ENCODE measurements at regions not wholly inside any gene's neighbourhood (a gene's known extent, or its start where the extent isn't known, plus 50 kb on each side); places are given as distances from the start of the nearest gene placed in this dataset.

DNA sequence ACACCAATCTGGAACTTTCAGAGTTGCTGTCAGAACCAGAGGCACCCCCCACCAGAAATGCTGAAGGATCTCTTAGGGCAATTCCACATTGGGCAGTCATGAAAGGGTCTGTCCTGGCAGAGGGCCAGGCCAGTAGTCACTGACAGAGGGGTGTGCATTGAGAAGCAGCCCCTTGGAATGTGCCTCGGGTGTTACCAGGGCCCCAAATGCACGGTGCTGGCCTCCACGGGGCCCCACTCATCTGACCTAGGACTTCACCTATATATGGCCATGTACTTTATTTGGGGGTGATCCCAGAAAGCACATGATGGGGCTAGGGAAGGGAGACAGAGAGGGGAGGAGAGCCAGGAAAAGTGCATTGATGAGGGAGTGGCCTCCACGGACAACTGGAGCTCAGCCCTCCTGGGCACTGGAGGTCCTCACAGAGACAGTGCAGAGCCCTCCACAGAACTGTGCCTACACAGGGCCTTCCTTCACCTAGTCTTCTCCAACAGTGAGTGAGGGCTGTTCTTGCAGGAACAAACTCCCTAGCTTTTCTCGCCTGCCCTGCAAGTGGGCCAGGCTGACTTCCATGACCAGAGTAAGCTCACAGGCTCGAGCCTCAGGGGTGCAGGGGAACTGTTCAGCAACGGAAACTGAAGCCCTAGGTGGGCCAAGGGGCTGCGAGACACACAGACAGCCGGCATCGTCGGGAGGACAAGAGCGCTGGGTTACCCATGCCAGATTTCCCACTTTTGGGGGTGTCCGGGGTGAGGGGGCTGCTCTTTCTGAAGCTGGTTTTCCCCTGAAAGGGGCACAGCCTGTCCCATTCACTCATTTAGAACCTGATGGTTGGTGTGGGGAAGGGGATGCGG is 136.2 kb downstream of the HMX1 start:
- dilution Hi-C loops (cut with MboI; ENCODE audit: extremely low pct_ligation_motif_present, low sequenced_read_pairs), result no loop called here
- TF ChIP-seq EZH2 (IDR thresholded peaks at IDR 0.05; ENCODE audit: borderline replicate concordance, low read depth, low read length, severe bottlenecking), result no peak
- TF ChIP-seq, protein P1, sequence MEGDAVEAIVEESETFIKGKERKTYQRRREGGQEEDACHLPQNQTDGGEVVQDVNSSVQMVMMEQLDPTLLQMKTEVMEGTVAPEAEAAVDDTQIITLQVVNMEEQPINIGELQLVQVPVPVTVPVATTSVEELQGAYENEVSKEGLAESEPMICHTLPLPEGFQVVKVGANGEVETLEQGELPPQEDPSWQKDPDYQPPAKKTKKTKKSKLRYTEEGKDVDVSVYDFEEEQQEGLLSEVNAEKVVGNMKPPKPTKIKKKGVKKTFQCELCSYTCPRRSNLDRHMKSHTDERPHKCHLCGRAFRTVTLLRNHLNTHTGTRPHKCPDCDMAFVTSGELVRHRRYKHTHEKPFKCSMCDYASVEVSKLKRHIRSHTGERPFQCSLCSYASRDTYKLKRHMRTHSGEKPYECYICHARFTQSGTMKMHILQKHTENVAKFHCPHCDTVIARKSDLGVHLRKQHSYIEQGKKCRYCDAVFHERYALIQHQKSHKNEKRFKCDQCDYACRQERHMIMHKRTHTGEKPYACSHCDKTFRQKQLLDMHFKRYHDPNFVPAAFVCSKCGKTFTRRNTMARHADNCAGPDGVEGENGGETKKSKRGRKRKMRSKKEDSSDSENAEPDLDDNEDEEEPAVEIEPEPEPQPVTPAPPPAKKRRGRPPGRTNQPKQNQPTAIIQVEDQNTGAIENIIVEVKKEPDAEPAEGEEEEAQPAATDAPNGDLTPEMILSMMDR (IDR thresholded peaks at IDR 0.05; ENCODE audit: extremely low read depth in 1 of 2, insufficient read depth in 1 of 2, low read depth in 1 of 2, low read length in 2 of 2), result no peak
- TF ChIP-seq MYC (IDR thresholded peaks at IDR 0.05; ENCODE audit: low read depth, low read length), result no peak
- TF ChIP-seq GATA2 (IDR thresholded peaks at IDR 0.05; ENCODE audit: insufficient read depth, insufficient read length, low read depth, low read length), result no peak
- no peaks in the 10 kb centered on the region for H3K4me1 ChIP-seq (ENCODE audit: control insufficient read depth, extremely low read depth, insufficient read depth, low read length)
- no peaks in the 10 kb centered on the region for H3K36me3 ChIP-seq (ENCODE audit: control insufficient read depth in 2 of 2, extremely low read depth in 1 of 2, insufficient read depth in 2 of 2, low read length in 2 of 2)
- no peaks in the 10 kb centered on the region for H3K79me2 ChIP-seq (ENCODE audit: control insufficient read depth, insufficient read depth, low read length)
- H3K9me3 ChIP-seq (replicated peaks; ENCODE audit: control insufficient read depth, insufficient read depth, low read length), result no peaks in the 10 kb centered on the region
- no TSS peak for BruUV-seq (replicated peaks)
- no peaks in the 10 kb centered on the region for H3K9me1 ChIP-seq (replicated peaks; ENCODE audit: control insufficient read depth, extremely low read depth, insufficient read depth, low read length)
- H3K9ac ChIP-seq (replicated peaks; ENCODE audit: extremely low read depth, insufficient read depth, low read length), result no peak overlapping the region
- no peak overlapping the region for H3K27ac ChIP-seq (ENCODE audit: insufficient read depth, low read depth, low read length)
- ChIA-PET POLR2A (no interaction called here), CTCF (no interaction called here)
- no peak overlapping the region for H3K4me3 ChIP-seq (replicated peaks in 1 of 3; ENCODE audit: insufficient read depth in 1 of 3, low read depth in 1 of 3, low read length in 3 of 3)
- no peaks in the 10 kb centered on the region for H3K27me3 ChIP-seq (ENCODE audit: control insufficient read depth in 2 of 2, insufficient read depth in 2 of 2, low read length in 2 of 2)
- no peak overlapping the region for H2AFZ ChIP-seq (ENCODE audit: low read depth, low read length)
- FAIRE-seq (no peak), DNase-seq (ENCODE audit: low read depth, low spot score) (no peak)
- no peaks in the 10 kb centered on the region for H4K20me1 ChIP-seq (replicated peaks; ENCODE audit: control insufficient read depth, extremely low read depth, insufficient read depth, low read length)
- intact Hi-C loops (cut with micrococcal nuclease), result no loop called here
- no peak overlapping the region for H3K4me2 ChIP-seq (ENCODE audit: insufficient read depth, low read length)

- dilution Hi-C loops (cut with MboI; ENCODE audit: extremely low pct_ligation_motif_present, low sequenced_read_pairs) (no loop called here), intact Hi-C loops (cut with micrococcal nuclease) (no loop called here)
- BruUV-seq (replicated peaks), result no TSS peak
- H3K27me3 ChIP-seq (ENCODE audit: control insufficient read depth in 2 of 2, insufficient read depth in 2 of 2, low read length in 2 of 2), result no peaks in the 10 kb centered on the region
- no peak for FAIRE-seq
- H3K4me2 ChIP-seq (ENCODE audit: insufficient read depth, low read length), result no peak overlapping the region
- no peak overlapping the region for H2AFZ ChIP-seq (ENCODE audit: low read depth, low read length)
- no peaks in the 10 kb centered on the region for H3K79me2 ChIP-seq (ENCODE audit: control insufficient read depth, insufficient read depth, low read length)
- no peaks in the 10 kb centered on the region for H3K4me1 ChIP-seq (ENCODE audit: control insufficient read depth, extremely low read depth, insufficient read depth, low read length)
- ChIA-PET POLR2A (no interaction called here), CTCF (no interaction called here)
- no peaks in the 10 kb centered on the region for H3K36me3 ChIP-seq (ENCODE audit: control insufficient read depth in 2 of 2, extremely low read depth in 1 of 2, insufficient read depth in 2 of 2, low read length in 2 of 2)
- TF ChIP-seq JUN (IDR thresholded peaks at IDR 0.05; ENCODE audit: borderline replicate concordance, insufficient read depth, insufficient read length, low read depth) (no peak), GATA2 (IDR thresholded peaks at IDR 0.05; ENCODE audit: insufficient read depth, insufficient read length, low read depth, low read length) (no peak), MYC (IDR thresholded peaks at IDR 0.05; ENCODE audit: low read depth, low read length) (no peak), MAX (IDR thresholded peaks at IDR 0.05; ENCODE audit: insufficient read depth, insufficient read length) (no peak), EZH2 (IDR thresholded peaks at IDR 0.05; ENCODE audit: borderline replicate concordance, low read depth, low read length, severe bottlenecking) (no peak), POLR2A (IDR thresholded peaks at IDR 0.05; ENCODE audit: low read depth, low read length) (no peak), FOS (IDR thresholded peaks at IDR 0.05; ENCODE audit: borderline replicate concordance, insufficient read depth, low read length) (no peak), POLR2AphosphoS5 (IDR thresholded peaks at IDR 0.05; ENCODE audit: insufficient read depth, low read depth, low read length) (no peak)
- TF ChIP-seq, protein P1 (IDR thresholded peaks at IDR 0.05; ENCODE audit: extremely low read depth in 1 of 2, insufficient read depth in 1 of 2, low read depth in 1 of 2, low read length in 2 of 2), result no peak
- no peaks in the 10 kb centered on the region for H4K20me1 ChIP-seq (replicated peaks; ENCODE audit: control insufficient read depth, extremely low read depth, insufficient read depth, low read length)
- no peaks in the 10 kb centered on the region for H3K9me3 ChIP-seq (replicated peaks; ENCODE audit: control insufficient read depth, insufficient read depth, low read length)
- no peak for DNase-seq (ENCODE audit: low read depth, low spot score)
- no peaks in the 10 kb centered on the region for H3K9me1 ChIP-seq (replicated peaks; ENCODE audit: control insufficient read depth, extremely low read depth, insufficient read depth, low read length)
- no peak overlapping the region for H3K9ac ChIP-seq (replicated peaks; ENCODE audit: extremely low read depth, insufficient read depth, low read length)
- no peak overlapping the region for H3K4me3 ChIP-seq (replicated peaks in 1 of 3; ENCODE audit: insufficient read depth in 1 of 3, low read depth in 1 of 3, low read length in 3 of 3)
- H3K27ac ChIP-seq (ENCODE audit: insufficient read depth, low read depth, low read length), result no peak overlapping the region
These were observed 138.9 kb downstream of the HMX1 start for GRCh38 chr4:8732681-8733243.
